ENCODE measurements at regions not wholly inside any gene's neighbourhood (a gene's known extent, or its start where the extent isn't known, plus 50 kb on each side); places are given as distances from the start of the nearest gene placed in this dataset.
"Not testable (repeated sequence)": the region's sequence is repeated elsewhere in the genome, so short reads cannot be mapped to it uniquely, and the experiment has no call there.

DNA sequence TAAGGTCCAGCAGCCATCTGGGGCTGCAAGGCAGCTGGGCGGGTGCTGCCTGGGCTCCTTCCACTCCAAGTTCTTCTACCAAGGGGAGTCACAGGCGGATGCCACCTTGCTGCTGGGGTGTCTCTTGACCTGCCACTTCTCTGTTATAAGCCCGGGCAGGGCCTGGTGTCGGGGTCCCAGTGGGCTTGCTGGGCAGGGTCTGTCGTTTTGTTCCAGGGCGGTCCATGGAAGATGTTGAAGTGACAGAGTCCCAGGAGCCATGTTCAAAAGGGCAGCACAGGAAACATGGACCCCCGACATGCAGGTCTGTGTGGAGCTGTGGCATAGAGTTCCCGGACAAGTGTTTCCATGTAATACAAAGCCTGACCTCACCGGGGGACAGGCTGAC lies 91.1 kb downstream of the TNFRSF13B start:
- no peak overlapping the region for H3K9ac ChIP-seq (ENCODE audit: insufficient read length, low read depth)
- no peak overlapping the region for H3K4me3 ChIP-seq (ENCODE audit: insufficient read length, low read depth)
- H3K27me3 ChIP-seq (ENCODE audit: insufficient read depth, insufficient read length): no peaks in the 10 kb centered on the region

DNA sequence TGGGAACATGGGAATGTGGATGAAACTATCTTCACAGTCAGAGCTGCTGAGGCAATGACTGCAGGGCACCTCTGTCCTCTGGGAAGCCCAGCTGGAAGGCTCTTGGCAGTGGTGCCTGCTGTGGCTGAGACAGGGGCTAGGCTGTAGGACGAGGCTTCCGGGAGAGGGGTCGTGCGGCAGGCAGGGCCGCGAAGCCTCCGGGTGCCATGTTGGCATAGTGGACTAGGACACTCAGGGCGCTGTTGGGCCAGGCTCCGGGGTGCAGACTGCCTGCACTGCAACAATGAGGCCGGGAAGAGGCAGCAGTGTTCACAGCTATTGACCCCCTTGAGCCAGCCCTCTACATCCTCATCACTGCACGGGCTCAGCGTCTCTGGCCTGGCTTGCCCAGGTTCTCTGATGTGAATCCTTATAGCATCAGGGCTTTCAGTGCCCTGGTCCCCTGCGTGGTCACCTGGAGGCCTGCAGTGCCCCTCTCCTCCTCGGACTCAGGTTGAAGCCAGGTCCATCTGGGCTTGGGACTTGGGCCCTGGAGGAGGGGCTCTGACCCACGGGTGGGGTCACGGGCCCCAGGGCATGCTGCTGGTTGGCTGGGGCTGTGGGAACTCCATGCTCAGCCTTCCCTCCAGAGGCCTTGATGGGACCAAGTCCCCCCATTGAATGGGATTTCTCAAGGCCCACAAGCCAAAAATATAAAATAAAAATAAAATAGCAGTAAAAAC lies 91.6 kb downstream of the TNFRSF13B start:
- H3K36me3 ChIP-seq (ENCODE audit: insufficient read depth, insufficient read length, low read length): no peaks in the 10 kb centered on the region
- TF ChIP-seq ZNF274 (IDR thresholded peaks at IDR 0.05; ENCODE audit: low read depth, low read length) (no peak), SUZ12 (IDR thresholded peaks at IDR 0.05; ENCODE audit: extremely low read depth, insufficient read depth, insufficient read length) (no peak), YY1 (IDR thresholded peaks at IDR 0.05; ENCODE audit: insufficient read depth, insufficient read length) (no peak)
- no peak for DNase-seq (ENCODE audit: low read depth, low spot score)
- no peak overlapping the region for H3K4me3 ChIP-seq (ENCODE audit: insufficient read length, low read depth)
- peaks cover 6% of the 10 kb centered on the region; the same call in 1 of the 2 replicates for H3K9me3 ChIP-seq (ENCODE audit: insufficient read depth, low read length)
- H3K4me1 ChIP-seq (ENCODE audit: insufficient read depth, insufficient read length): no peaks in the 10 kb centered on the region
- no peaks in the 10 kb centered on the region for H3K27me3 ChIP-seq (ENCODE audit: insufficient read depth, insufficient read length)
- no peak overlapping the region for H3K9ac ChIP-seq (ENCODE audit: insufficient read length, low read depth)

More for the DNA sequence above, 91.1 kb downstream of the TNFRSF13B start:
- DNase-seq (ENCODE audit: low read depth, low spot score): no peak
- no peak for TF ChIP-seq SUZ12 (IDR thresholded peaks at IDR 0.05; ENCODE audit: extremely low read depth, insufficient read depth, insufficient read length)
- Histone ChIP-seq H3K36me3 (ENCODE audit: insufficient read depth, insufficient read length, low read length) (no peaks in the 10 kb centered on the region), H3K4me1 (ENCODE audit: insufficient read depth, insufficient read length) (no peaks in the 10 kb centered on the region), H3K9me3 (ENCODE audit: insufficient read depth, low read length) (peaks cover 6% of the 10 kb centered on the region; the same call in 1 of the 2 replicates)

DNA sequence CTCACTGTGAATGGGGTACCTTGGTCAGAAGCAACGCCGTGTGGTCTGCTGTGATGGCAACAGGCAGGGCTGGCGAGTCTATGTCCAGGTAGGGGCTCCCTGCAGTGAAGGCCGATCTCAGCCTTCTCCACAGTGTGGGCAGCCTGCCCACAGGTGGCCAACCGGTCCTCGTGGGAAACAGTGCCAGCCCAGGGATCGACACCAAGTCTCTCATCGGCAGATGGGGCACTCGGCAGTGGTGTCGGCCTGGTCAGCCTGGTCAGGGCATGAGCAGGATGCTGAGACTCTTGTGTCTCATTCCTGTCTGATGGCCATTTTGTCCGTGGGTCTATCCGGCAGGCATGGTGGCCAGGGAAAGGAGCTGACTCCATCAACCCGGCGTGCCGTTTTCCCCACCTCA lies 92.2 kb downstream of the TNFRSF13B start:
- Histone ChIP-seq H3K4me3 (ENCODE audit: insufficient read length, low read depth) (no peak overlapping the region), H3K9me3 (ENCODE audit: insufficient read depth, low read length) (peaks cover 6% of the 10 kb centered on the region; the same call in 1 of the 2 replicates)
- no peak for DNase-seq (ENCODE audit: low read depth, low spot score)

DNA sequence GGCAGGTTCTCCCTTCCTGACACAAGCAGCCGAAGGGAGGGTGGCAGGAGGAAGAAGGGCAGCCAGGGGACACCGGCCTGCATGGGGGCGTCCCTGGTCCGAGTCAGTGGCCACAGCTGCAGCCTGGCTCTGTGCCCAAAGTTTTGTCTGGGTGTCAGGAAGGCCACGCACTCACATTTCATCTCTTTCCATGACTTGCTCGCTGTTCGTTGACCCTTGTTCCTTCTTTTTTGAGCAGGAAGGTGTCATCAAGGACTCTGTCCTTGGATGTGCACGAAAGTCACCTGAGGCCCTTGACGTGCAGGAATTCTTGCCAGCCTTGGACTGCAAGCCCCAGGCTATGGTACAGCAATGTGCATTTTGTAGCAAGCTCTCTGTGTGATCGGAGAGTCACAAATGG lies 93.3 kb downstream of the TNFRSF13B start:
- Histone ChIP-seq H3K4me3 (ENCODE audit: insufficient read length, low read depth) (no peak overlapping the region), H3K9ac (ENCODE audit: insufficient read length, low read depth) (no peak overlapping the region), H3K4me1 (ENCODE audit: insufficient read depth, insufficient read length) (no peaks in the 10 kb centered on the region), H3K9me3 (ENCODE audit: insufficient read depth, low read length) (peaks cover 6% of the 10 kb centered on the region; the same call in 1 of the 2 replicates), H3K27me3 (ENCODE audit: insufficient read depth, insufficient read length) (no peaks in the 10 kb centered on the region), H3K36me3 (ENCODE audit: insufficient read depth, insufficient read length, low read length) (no peaks in the 10 kb centered on the region)
- no peak for TF ChIP-seq ZNF274 (IDR thresholded peaks at IDR 0.05; ENCODE audit: low read depth, low read length)
- no peak for TF ChIP-seq SUZ12 (IDR thresholded peaks at IDR 0.05; ENCODE audit: extremely low read depth, insufficient read depth, insufficient read length)
- TF ChIP-seq YY1 (IDR thresholded peaks at IDR 0.05; ENCODE audit: insufficient read depth, insufficient read length): no peak
- no peak for DNase-seq (ENCODE audit: low read depth, low spot score)

More for the DNA sequence above, 92.2 kb downstream of the TNFRSF13B start:
- Histone ChIP-seq H3K27me3 (ENCODE audit: insufficient read depth, insufficient read length) (no peaks in the 10 kb centered on the region), H3K9ac (ENCODE audit: insufficient read length, low read depth) (no peak overlapping the region), H3K36me3 (ENCODE audit: insufficient read depth, insufficient read length, low read length) (no peaks in the 10 kb centered on the region), H3K4me1 (ENCODE audit: insufficient read depth, insufficient read length) (no peaks in the 10 kb centered on the region)
- TF ChIP-seq SUZ12 (IDR thresholded peaks at IDR 0.05; ENCODE audit: extremely low read depth, insufficient read depth, insufficient read length): no peak
- TF ChIP-seq ZNF274 (IDR thresholded peaks at IDR 0.05; ENCODE audit: low read depth, low read length): no peak
- TF ChIP-seq YY1 (IDR thresholded peaks at IDR 0.05; ENCODE audit: insufficient read depth, insufficient read length): no peak

DNA sequence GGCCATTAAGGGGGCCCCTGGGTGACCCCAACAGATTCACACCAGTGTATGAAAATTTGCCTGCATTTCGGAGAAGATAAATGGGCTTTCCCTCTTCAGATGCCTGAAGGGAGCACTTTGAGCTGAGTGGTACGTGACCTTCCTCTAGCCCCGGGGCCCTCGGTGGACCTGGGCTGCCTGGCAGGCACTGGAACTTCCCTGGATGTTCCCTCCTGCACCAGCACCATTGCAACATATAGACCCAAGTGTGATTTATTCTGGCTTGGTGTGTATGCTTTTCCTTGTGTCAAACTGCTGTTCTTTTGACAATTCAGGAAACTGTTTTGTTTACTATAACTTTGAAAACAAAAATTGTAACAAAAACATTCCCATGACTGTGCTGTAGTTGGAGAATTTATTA lies 93.8 kb downstream of the TNFRSF13B start:
- Histone ChIP-seq H3K9me3 (ENCODE audit: insufficient read depth, low read length) (peaks cover 6% of the 10 kb centered on the region; the same call in 1 of the 2 replicates), H3K4me3 (ENCODE audit: insufficient read length, low read depth) (no peak overlapping the region), H3K36me3 (ENCODE audit: insufficient read depth, insufficient read length, low read length) (no peaks in the 10 kb centered on the region), H3K4me1 (ENCODE audit: insufficient read depth, insufficient read length) (no peaks in the 10 kb centered on the region), H3K9ac (ENCODE audit: insufficient read length, low read depth) (no peak overlapping the region), H3K27me3 (ENCODE audit: insufficient read depth, insufficient read length) (no peaks in the 10 kb centered on the region)
- no peak for DNase-seq (ENCODE audit: low read depth, low spot score)
- TF ChIP-seq SUZ12 (IDR thresholded peaks at IDR 0.05; ENCODE audit: extremely low read depth, insufficient read depth, insufficient read length) (no peak), YY1 (IDR thresholded peaks at IDR 0.05; ENCODE audit: insufficient read depth, insufficient read length) (no peak), ZNF274 (IDR thresholded peaks at IDR 0.05; ENCODE audit: low read depth, low read length) (no peak)

DNA sequence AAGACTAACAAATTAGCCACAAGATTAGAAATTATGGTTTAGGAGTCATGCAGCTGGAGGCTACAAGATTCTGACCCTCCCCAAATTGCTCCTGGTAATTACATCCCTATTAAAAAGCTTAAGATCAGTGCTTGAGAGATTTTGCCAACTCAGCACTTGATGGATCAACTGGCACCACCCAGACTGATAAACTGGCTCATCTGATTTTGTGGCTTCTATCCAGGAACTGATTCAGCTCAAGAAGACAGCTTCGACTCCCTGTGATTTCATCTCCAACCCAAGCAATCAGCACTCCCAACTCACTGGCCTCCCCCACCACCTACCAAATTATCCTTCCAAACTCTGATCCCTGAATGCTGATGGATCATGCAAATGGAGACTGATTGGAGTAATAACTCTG lies 94.8 kb downstream of the TNFRSF13B start:
- H3K4me3 ChIP-seq (ENCODE audit: insufficient read length, low read depth): no peak overlapping the region
- no peak for TF ChIP-seq YY1 (IDR thresholded peaks at IDR 0.05; ENCODE audit: insufficient read depth, insufficient read length)
- no peak for TF ChIP-seq ZNF274 (IDR thresholded peaks at IDR 0.05; ENCODE audit: low read depth, low read length)
- no peak for TF ChIP-seq SUZ12 (IDR thresholded peaks at IDR 0.05; ENCODE audit: extremely low read depth, insufficient read depth, insufficient read length)
- H3K9ac ChIP-seq (ENCODE audit: insufficient read length, low read depth): no peak overlapping the region
- no peaks in the 10 kb centered on the region for H3K36me3 ChIP-seq (ENCODE audit: insufficient read depth, insufficient read length, low read length)
- H3K4me1 ChIP-seq (ENCODE audit: insufficient read depth, insufficient read length): no peaks in the 10 kb centered on the region
- no peaks in the 10 kb centered on the region for H3K27me3 ChIP-seq (ENCODE audit: insufficient read depth, insufficient read length)
- peaks cover 6% of the 10 kb centered on the region; the same call in 1 of the 2 replicates for H3K9me3 ChIP-seq (ENCODE audit: insufficient read depth, low read length)
- no peak for DNase-seq (ENCODE audit: low read depth, low spot score)

DNA sequence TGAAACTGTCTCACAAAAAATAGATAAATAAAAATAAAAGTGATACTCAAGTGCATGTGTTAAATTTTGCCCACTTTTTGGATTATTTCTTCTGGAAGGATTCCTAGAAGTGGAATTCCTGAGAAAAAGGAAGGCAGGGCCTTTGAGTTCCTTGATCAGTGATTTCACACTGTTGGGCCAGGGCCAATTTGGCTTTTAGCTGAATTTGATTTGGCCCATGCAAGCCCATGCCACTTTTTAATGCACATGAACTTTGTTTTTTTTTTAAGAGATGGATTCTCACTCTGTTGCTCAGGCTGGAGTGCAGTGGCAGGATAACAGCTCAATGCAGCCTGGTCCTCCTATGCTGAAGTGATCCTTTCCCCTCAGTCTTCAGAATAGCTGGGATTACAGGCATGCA lies 96.3 kb downstream of the TNFRSF13B start:
- TF ChIP-seq SUZ12 (IDR thresholded peaks at IDR 0.05; ENCODE audit: extremely low read depth, insufficient read depth, insufficient read length) (no peak), ZNF274 (IDR thresholded peaks at IDR 0.05; ENCODE audit: low read depth, low read length) (no peak), YY1 (IDR thresholded peaks at IDR 0.05; ENCODE audit: insufficient read depth, insufficient read length) (no peak)
- Histone ChIP-seq H3K27me3 (ENCODE audit: insufficient read depth, insufficient read length) (no peaks in the 10 kb centered on the region), H3K36me3 (ENCODE audit: insufficient read depth, insufficient read length, low read length) (no peaks in the 10 kb centered on the region), H3K4me3 (ENCODE audit: insufficient read length, low read depth) (no peak overlapping the region), H3K9me3 (ENCODE audit: insufficient read depth, low read length) (peaks cover 6% of the 10 kb centered on the region; the same call in 1 of the 2 replicates), H3K9ac (ENCODE audit: insufficient read length, low read depth) (no peak overlapping the region), H3K4me1 (ENCODE audit: insufficient read depth, insufficient read length) (no peaks in the 10 kb centered on the region)
- DNase-seq (ENCODE audit: low read depth, low spot score): no peak

DNA sequence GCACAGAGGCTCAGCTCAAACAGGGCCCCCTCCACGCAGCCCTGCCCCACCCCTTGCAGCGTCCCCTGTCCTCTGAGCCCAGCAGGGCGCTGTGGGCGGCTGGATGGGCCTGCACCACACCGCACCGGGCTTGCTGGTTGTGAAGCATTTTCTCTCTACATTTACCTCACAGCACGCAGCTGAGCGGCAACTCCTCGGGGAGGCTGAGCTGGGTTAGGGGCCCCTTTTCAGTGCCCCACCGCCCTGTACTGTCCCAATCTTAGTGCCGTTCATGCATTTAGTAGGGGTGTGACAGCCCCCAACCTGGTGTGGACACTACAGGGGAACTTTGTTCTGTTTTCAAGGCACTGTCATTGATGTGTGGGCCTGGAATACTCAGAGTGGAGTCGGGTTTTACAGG lies 97.7 kb downstream of the TNFRSF13B start:
- not testable (repeated sequence) for H3K4me1 ChIP-seq (ENCODE audit: insufficient read depth, insufficient read length); H3K4me3 ChIP-seq (ENCODE audit: insufficient read length, low read depth); H3K9me3 ChIP-seq (ENCODE audit: insufficient read depth, low read length); H3K36me3 ChIP-seq (ENCODE audit: insufficient read depth, insufficient read length, low read length); H3K27me3 ChIP-seq (ENCODE audit: insufficient read depth, insufficient read length); H3K9ac ChIP-seq (ENCODE audit: insufficient read length, low read depth); DNase-seq (ENCODE audit: low read depth, low spot score)

Measured in NT2/D1 (cell line).